AG04449 (cell line): ENCODE measurements at regions not wholly inside any gene's neighbourhood (a gene's known extent, or its start where the extent isn't known, plus 50 kb on each side); places are given as distances from the start of the nearest gene placed in this dataset.

Experiments
- CTCF ChIA-PET: fragments of 350-600 bp; formaldehyde crosslinking; extraction: SDS; loops from one replicate; lab custom pipeline; 2021; ENCODE audit warnings: antibody characterized with exemption; lab: Yijun Ruan, JAX
- POLR2A ChIA-PET: fragments of 400-600, 350-600 bp; formaldehyde crosslinking; extraction: SDS; loops from one replicate; lab custom pipeline; 2020; ENCODE audit warnings: antibody characterized with exemption, inconsistent platforms; lab: Yijun Ruan, JAX
- DNase-seq: peaks from one replicate; pipeline ENCODE4 v3.0.0-alpha.2; 2010; ENCODE audit warnings: low read depth, low spot score
- H3K4me3 ChIP-seq: 2 replicates; pipeline ENCODE4 v1.5.1; 2011; ENCODE audit warnings: low read depth, mild to moderate bottlenecking, control low read depth, low read length
- CTCF ChIP-seq: IDR thresholded peaks from one replicate; pipeline ENCODE4 v1.5.1; 2011; ENCODE audit warnings: mild to moderate bottlenecking, moderate library complexity, low read length, control low read depth, inconsistent platforms; ENCODE audit not compliant: insufficient read depth; ENCODE audit errors: missing control alignments

- H3K4me3 ChIP-seq: no peak overlapping the region
- no peak for DNase-seq
- ChIA-PET CTCF (no interaction called here), POLR2A (no interaction called here)
- no peak for TF ChIP-seq CTCF
These were observed 119.9 kb downstream of the PHETA1 start for GRCh38 chr12:111249018-111249370.

GRCh38 chr12:111248236-111249017 is 120.5 kb downstream of the PHETA1 start:
- POLR2A ChIA-PET: no interaction called here
- TF ChIP-seq CTCF: no peak
- CTCF ChIA-PET: no interaction called here
- no peak for DNase-seq
- H3K4me3 ChIP-seq: no peak overlapping the region

GRCh38 chr12:111247083-111247783 is 121.7 kb downstream of the PHETA1 start:
- POLR2A ChIA-PET: no interaction called here
- no peak for DNase-seq
- CTCF ChIA-PET: no interaction called here
- no peak overlapping the region for H3K4me3 ChIP-seq
- TF ChIP-seq CTCF: no peak

GRCh38 chr12:111246477-111247011 is 122.4 kb downstream of the PHETA1 start:
- no peak for DNase-seq
- CTCF ChIA-PET: no interaction called here
- POLR2A ChIA-PET: no interaction called here
- H3K4me3 ChIP-seq: no peak overlapping the region
- no peak for TF ChIP-seq CTCF

- ChIA-PET CTCF (no interaction called here), POLR2A (no interaction called here)
These were observed 123.0 kb downstream of the PHETA1 start for GRCh38 chr12:111245701-111246476.

More at GRCh38 chr12:111245701-111246476, 123.0 kb downstream of the PHETA1 start:
- no peak overlapping the region for H3K4me3 ChIP-seq
- no peak for DNase-seq
- no peak for TF ChIP-seq CTCF
